Tibial artery (tissue), 4 donors: ENCODE measurements at regions not wholly inside any gene's neighbourhood (a gene's known extent, or its start where the extent isn't known, plus 50 kb on each side); places are given as distances from the start of the nearest gene placed in this dataset.

Experiments used
- DNase-seq, 2 donors: peaks; one replicate each; pipeline ENCODE4 v3.0.0-alpha.2; 2019
- H3K27ac ChIP-seq, 2 donors: fragments of 200-600 bp; sonication (generic) in 1 of 2; 1 replicate in 1 of 2; 2 replicates in 1 of 2; pipeline ENCODE4 v1.5.1; 2018 to 2019; ENCODE audit warnings: mild to moderate bottlenecking in 1 of 2
- H3K27me3 ChIP-seq, 2 donors: fragments of 200-600 bp; sonication (generic) in 1 of 2; one replicate each; pipeline versions ENCODE4 v1.5.1 to v1.6.0; 2016 to 2019
- H3K36me3 ChIP-seq, 3 donors: fragments of 200-600 bp; sonication (generic) in 2 of 3; one replicate each; pipeline ENCODE4 v1.5.1; 2016 to 2019; ENCODE audit warnings: mild to moderate bottlenecking in 2 of 3
- H3K4me1 ChIP-seq, 4 donors: fragments of 200-600 bp; sonication (generic) in 2 of 4; 1 replicate in 3 of 4; 2 replicates in 1 of 4; pipeline ENCODE4 v1.5.1; 2016 to 2019
- H3K4me3 ChIP-seq, 2 donors: fragments of 200-600 bp; sonication (generic) in 1 of 2; 1 replicate in 1 of 2; 2 replicates in 1 of 2; pipeline ENCODE4 v1.5.1; 2018 to 2019; ENCODE audit warnings: mild to moderate bottlenecking in 2 of 2
- H3K9me3 ChIP-seq, 3 donors: fragments of 200-600 bp; sonication (generic) in 1 of 3; one replicate each; pipeline ENCODE4 v1.5.1; 2016 to 2019
- CTCF ChIP-seq, 2 experiments: fragments of 200-600 bp in 1 of 2; fragments of 450-650 bp in 1 of 2; IDR thresholded peaks; one replicate each; pipeline ENCODE4 v1.5.1; 2017 to 2019; ENCODE audit warnings: antibody characterized with exemption in 2 of 2, mild to moderate bottlenecking in 1 of 2, moderate library complexity in 1 of 2
- intact Hi-C: fragments of 100-400 bp; cut with DNase I; formaldehyde crosslinking; loops from one replicate; pipeline ENCODE4 v1.15.0; 2023; ENCODE audit warnings: low total_unique reads

GRCh38 chr9:115604831-115605483 lies 487.0 kb upstream of the TNC start:
- H3K36me3 ChIP-seq: no peaks in the 10 kb centered on the region
- no peak for TF ChIP-seq CTCF (IDR thresholded peaks at IDR 0.05)
- intact Hi-C loops: no loop called here
- peaks cover 0 to 6% (median 0%) of the 10 kb centered on the region in 4 donors for H3K4me1 ChIP-seq
- no peak overlapping the region for H3K4me3 ChIP-seq
- no peaks in the 10 kb centered on the region for H3K27me3 ChIP-seq
- DNase-seq: no peak
- H3K27ac ChIP-seq: no peak overlapping the region
- no peaks in the 10 kb centered on the region for H3K9me3 ChIP-seq

- TF ChIP-seq CTCF (IDR thresholded peaks at IDR 0.05): no peak
- Histone ChIP-seq H3K4me1 (peaks cover 0 to 6% (median 0%) of the 10 kb centered on the region in 4 donors), H3K27me3 (no peaks in the 10 kb centered on the region), H3K36me3 (no peaks in the 10 kb centered on the region), H3K4me3 (no peak overlapping the region), H3K27ac (no peak overlapping the region), H3K9me3 (no peaks in the 10 kb centered on the region)
- DNase-seq: no peak
- intact Hi-C loops: no loop called here
Measured at GRCh38 chr9:115606838-115607237, 488.9 kb upstream of the TNC start.

- no peaks in the 10 kb centered on the region for H3K36me3 ChIP-seq
- intact Hi-C loops: loop anchor here (10.0 kb wide), 1 partner anchor 330 kb away; no protein-coding TSS in a partner anchor
- H3K27ac ChIP-seq: no peak overlapping the region
- H3K27me3 ChIP-seq: no peaks in the 10 kb centered on the region
- H3K9me3 ChIP-seq: no peaks in the 10 kb centered on the region
- H3K4me1 ChIP-seq: no peaks in the 10 kb centered on the region
- DNase-seq: no peak
- H3K4me3 ChIP-seq: no peak overlapping the region
- no peak for TF ChIP-seq CTCF (IDR thresholded peaks at IDR 0.05)
Measured at GRCh38 chr9:115614326-115614999, 496.5 kb upstream of the TNC start.

- intact Hi-C loops: loop anchor here (10.0 kb wide), 1 partner anchor 330 kb away; no protein-coding TSS in a partner anchor
- H3K36me3 ChIP-seq: no peaks in the 10 kb centered on the region
- TF ChIP-seq CTCF (IDR thresholded peaks at IDR 0.05): no peak
- H3K27me3 ChIP-seq: no peaks in the 10 kb centered on the region
- H3K4me1 ChIP-seq: no peaks in the 10 kb centered on the region
- no peak overlapping the region for H3K27ac ChIP-seq
- no peaks in the 10 kb centered on the region for H3K9me3 ChIP-seq
- no peak overlapping the region for H3K4me3 ChIP-seq
- no peak for DNase-seq
Measured at GRCh38 chr9:115615000-115615401, 497.0 kb upstream of the TNC start.

- Histone ChIP-seq H3K27ac (no peak overlapping the region), H3K4me3 (no peak overlapping the region), H3K4me1 (no peaks in the 10 kb centered on the region), H3K9me3 (no peaks in the 10 kb centered on the region), H3K27me3 (no peaks in the 10 kb centered on the region), H3K36me3 (no peaks in the 10 kb centered on the region)
- no peak for DNase-seq
- intact Hi-C loops: loop anchor here (10.0 kb wide), 1 partner anchor 329 kb away; no protein-coding TSS in a partner anchor
- no peak for TF ChIP-seq CTCF (IDR thresholded peaks at IDR 0.05)
Measured at GRCh38 chr9:115615821-115616665, 498.1 kb upstream of the TNC start.
